Natural killer cell (primary cell): ENCODE measurements at regions not wholly inside any gene's neighbourhood (a gene's known extent, or its start where the extent isn't known, plus 50 kb on each side); places are given as distances from the start of the nearest gene placed in this dataset.
"Not testable (repeated sequence)": the region's sequence is repeated elsewhere in the genome, so short reads cannot be mapped to it uniquely, and the experiment has no call there.

Experiments
- ATAC-seq, 3 donors: fragments of 150-1000 bp in 2 of 3; fragments of 200-7000 bp in 1 of 3; cut with Tn5 transposase; 1 replicate in 1 of 3; 2 replicates in 2 of 3; pipeline ENCODE4 v1.10.0; 2021; ENCODE audit warnings: mild to moderate bottlenecking in 2 of 3, moderate library complexity in 2 of 3
- DNase-seq, 2 donors: peaks; one replicate each; pipeline versions ENCODE4 v3.0.0 to v3.0.0-alpha.2; 2013 to 2021; ENCODE audit warnings: mixed read lengths in 1 of 2
- H3K27ac ChIP-seq: one replicate; pipeline ENCODE4 v1.5.1; 2013; ENCODE audit warnings: mild to moderate bottlenecking, low read length
- H3K27me3 ChIP-seq: one replicate; pipeline ENCODE4 v1.6.1; 2013; ENCODE audit warnings: low read length; ENCODE audit not compliant: control insufficient read depth, insufficient read depth
- H3K36me3 ChIP-seq: one replicate; pipeline ENCODE4 v1.6.1; 2013; ENCODE audit warnings: low read length; ENCODE audit not compliant: control insufficient read depth, insufficient read depth
- H3K4me1 ChIP-seq: one replicate; pipeline ENCODE4 v1.6.1; 2013; ENCODE audit warnings: low read length; ENCODE audit not compliant: control insufficient read depth, insufficient read depth
- H3K4me3 ChIP-seq: one replicate; pipeline ENCODE4 v1.5.1; 2013; ENCODE audit warnings: low read length
- H3K9me3 ChIP-seq: one replicate; pipeline ENCODE4 v1.6.1; 2013; ENCODE audit warnings: low read length; ENCODE audit not compliant: control insufficient read depth, insufficient read depth
- H3K27ac Mint-ChIP-seq, 2 donors: one replicate each; pipeline ENCODE4 v1.8.0; 2022; ENCODE audit warnings: mild to moderate bottlenecking in 2 of 2, mixed read lengths in 2 of 2, moderate library complexity in 1 of 2
- H3K27me3 Mint-ChIP-seq, 2 donors: one replicate each; pipeline ENCODE4 v1.8.0; 2022; ENCODE audit warnings: low read depth in 2 of 2, mixed read lengths in 2 of 2
- H3K36me3 Mint-ChIP-seq: one replicate; pipeline ENCODE4 v1.8.0; 2022; ENCODE audit warnings: mixed read lengths
- H3K4me1 Mint-ChIP-seq, 2 donors: one replicate each; pipeline ENCODE4 v1.8.0; 2022; ENCODE audit warnings: mixed read lengths in 2 of 2
- H3K4me3 Mint-ChIP-seq: one replicate; pipeline ENCODE4 v1.8.0; 2022; ENCODE audit warnings: mild to moderate bottlenecking, moderate library complexity, mixed read lengths
- H3K9me3 Mint-ChIP-seq, 2 donors: one replicate each; pipeline ENCODE4 v1.8.0; 2022; ENCODE audit warnings: mixed read lengths in 2 of 2
- WGBS: methylation state at CpG from one replicate; pipeline ENCODE4 v1.1.7; 2013; ENCODE audit warnings: missing lambda C conversion rate; ENCODE audit not compliant: insufficient coverage; 5-methylcytosine and 5-hydroxymethylcytosine counted together
- intact Hi-C: fragments of 100-400 bp; cut with micrococcal nuclease; formaldehyde crosslinking; loops from one replicate; pipeline ENCODE4 v1.14.2; 2022
- TF ChIP-seq, protein P1 (sequence below): fragments of 200-600 bp; IDR thresholded peaks from one replicate; pipeline ENCODE4 v1.8.0; 2022; ENCODE audit warnings: antibody characterized with exemption

DNA sequence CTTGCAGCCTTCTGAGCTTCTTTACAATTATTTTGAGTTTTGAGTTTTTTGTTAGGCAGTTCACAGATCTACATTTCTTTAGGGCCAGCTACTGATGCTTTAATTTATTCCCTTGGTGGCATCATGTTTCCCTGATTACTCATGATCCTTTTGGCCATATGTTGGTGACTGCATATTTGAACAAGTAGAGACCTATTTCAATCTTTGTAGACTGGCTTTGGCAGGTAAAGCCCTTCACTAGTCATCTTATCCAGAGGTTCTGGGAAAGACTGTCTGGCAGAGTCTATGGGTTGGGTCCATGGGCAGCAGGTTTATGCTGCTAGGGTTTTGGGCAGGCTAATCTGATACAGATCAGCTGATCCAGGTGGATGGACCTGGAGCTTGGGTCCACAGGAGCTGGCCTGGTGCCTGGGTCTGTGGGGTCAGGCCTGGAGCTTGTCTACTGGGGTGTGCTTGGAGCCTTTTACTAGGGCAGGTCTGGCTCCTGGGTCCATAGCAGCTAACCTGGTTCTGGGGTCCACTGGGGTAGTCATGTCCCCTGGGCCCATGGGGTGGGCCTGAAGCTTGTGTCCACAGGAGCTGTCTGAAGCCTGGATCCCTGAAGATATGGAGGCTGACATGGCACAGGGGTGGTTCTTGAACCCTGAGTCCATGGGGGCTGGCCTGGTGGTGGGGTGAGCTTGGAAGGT is 72.7 kb downstream of the GPR85 start:
- H3K4me3 ChIP-seq, result no peak overlapping the region
- H3K9me3 ChIP-seq, result no peaks in the 10 kb centered on the region
- peaks cover 2 to 4% of the 10 kb centered on the region in 2 donors for H3K9me3 Mint-ChIP-seq
- H3K4me1 ChIP-seq, result no peaks in the 10 kb centered on the region
- DNase-seq, result no peak
- H3K4me1 Mint-ChIP-seq, result no peaks in the 10 kb centered on the region
- no peak overlapping the region for H3K4me3 Mint-ChIP-seq
- H3K27me3 Mint-ChIP-seq, result peaks cover 0 to 2% of the 10 kb centered on the region in 2 donors
- intact Hi-C loops, result no loop called here
- no peaks in the 10 kb centered on the region for H3K27me3 ChIP-seq
- no peak overlapping the region for H3K27ac Mint-ChIP-seq
- ATAC-seq, result no peak
- TF ChIP-seq, protein P1, sequence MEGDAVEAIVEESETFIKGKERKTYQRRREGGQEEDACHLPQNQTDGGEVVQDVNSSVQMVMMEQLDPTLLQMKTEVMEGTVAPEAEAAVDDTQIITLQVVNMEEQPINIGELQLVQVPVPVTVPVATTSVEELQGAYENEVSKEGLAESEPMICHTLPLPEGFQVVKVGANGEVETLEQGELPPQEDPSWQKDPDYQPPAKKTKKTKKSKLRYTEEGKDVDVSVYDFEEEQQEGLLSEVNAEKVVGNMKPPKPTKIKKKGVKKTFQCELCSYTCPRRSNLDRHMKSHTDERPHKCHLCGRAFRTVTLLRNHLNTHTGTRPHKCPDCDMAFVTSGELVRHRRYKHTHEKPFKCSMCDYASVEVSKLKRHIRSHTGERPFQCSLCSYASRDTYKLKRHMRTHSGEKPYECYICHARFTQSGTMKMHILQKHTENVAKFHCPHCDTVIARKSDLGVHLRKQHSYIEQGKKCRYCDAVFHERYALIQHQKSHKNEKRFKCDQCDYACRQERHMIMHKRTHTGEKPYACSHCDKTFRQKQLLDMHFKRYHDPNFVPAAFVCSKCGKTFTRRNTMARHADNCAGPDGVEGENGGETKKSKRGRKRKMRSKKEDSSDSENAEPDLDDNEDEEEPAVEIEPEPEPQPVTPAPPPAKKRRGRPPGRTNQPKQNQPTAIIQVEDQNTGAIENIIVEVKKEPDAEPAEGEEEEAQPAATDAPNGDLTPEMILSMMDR, result no peak
- no peaks in the 10 kb centered on the region for H3K36me3 Mint-ChIP-seq
- no peaks in the 10 kb centered on the region for H3K36me3 ChIP-seq
- H3K27ac ChIP-seq, result no peak overlapping the region

DNA sequence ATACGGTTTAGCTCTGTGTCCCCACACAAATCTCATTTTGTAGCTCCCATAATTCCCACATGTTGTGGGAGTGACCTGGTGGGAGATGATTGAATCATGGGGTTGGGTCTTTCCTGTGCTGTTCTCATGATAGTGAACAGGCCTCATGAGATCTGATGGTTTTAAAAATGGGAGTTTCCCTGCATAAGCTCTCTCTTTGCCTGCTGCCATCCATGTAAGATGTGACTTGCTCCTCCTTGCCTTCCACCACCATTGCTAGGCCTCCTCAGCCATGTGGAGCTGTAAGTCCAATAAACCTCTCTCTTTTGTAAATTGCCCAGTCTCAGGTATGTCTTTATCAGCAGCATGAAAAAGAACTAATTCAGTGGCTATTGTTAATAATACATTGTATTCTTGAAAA is 73.8 kb downstream of the GPR85 start:
- H3K27ac ChIP-seq, H3K4me3 ChIP-seq, intact Hi-C loops, DNase-seq, H3K36me3 Mint-ChIP-seq, H3K4me1 ChIP-seq, ATAC-seq, H3K4me1 Mint-ChIP-seq, H3K27me3 ChIP-seq, H3K27me3 Mint-ChIP-seq, H3K36me3 ChIP-seq, H3K4me3 Mint-ChIP-seq, H3K9me3 Mint-ChIP-seq, H3K27ac Mint-ChIP-seq, H3K9me3 ChIP-seq: not testable (repeated sequence)
- WGBS, result no CpG with 5 or more reads among the region's 1 CpG

DNA sequence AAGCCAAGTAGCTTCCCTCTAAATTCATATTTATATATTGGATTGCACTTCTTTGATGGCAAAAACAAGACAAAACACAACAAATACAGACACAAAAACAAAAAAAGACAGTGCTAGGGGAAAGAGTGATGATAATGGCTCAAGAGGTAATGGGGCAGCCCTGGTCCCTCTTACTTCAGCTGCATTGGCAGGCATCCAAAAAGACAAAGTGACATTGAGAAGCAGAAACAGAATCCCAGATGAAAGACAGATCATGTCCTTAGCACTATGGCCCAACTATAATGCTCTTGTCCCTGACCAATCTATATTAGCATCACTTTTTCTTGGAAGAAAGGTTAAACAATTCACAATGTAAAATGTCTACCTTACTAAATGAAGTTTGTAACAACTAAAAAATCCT is 76.2 kb downstream of the GPR85 start:
- DNase-seq, result no peak
- H3K36me3 Mint-ChIP-seq, result no peaks in the 10 kb centered on the region
- Histone ChIP-seq H3K9me3 (no peaks in the 10 kb centered on the region), H3K36me3 (no peaks in the 10 kb centered on the region), H3K4me3 (no peak overlapping the region), H3K27ac (no peak overlapping the region), H3K4me1 (no peaks in the 10 kb centered on the region), H3K27me3 (no peaks in the 10 kb centered on the region)
- H3K4me3 Mint-ChIP-seq, result no peak overlapping the region
- intact Hi-C loops, result no loop called here
- TF ChIP-seq, protein P1, result no peak
- H3K27ac Mint-ChIP-seq, result no peak overlapping the region
- ATAC-seq, result no peak
- H3K4me1 Mint-ChIP-seq, result no peaks in the 10 kb centered on the region
- H3K27me3 Mint-ChIP-seq, result peaks cover 0 to 2% of the 10 kb centered on the region in 2 donors
- peaks cover 4 to 5% of the 10 kb centered on the region in 2 donors for H3K9me3 Mint-ChIP-seq

DNA sequence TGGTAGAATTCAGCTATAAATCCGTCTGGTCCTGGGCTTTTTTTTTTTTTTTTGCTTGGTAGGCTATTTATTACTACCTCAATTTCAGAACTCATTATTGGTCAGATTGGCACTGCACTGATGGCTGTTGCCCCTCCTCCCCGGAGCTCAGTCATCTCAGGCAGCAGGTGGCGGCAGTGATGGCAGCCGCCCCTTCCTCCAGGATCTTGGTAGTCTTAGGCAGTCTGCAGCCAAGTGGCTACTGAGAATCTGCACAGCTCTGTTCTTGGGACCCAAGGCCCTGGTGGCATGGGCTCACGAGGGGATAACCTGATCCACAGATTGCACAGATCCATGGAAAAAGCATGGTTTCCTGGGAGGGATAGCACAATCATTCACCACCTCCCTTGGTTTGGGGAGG is 77.9 kb downstream of the GPR85 start:
- H3K27me3 Mint-ChIP-seq, result peaks cover 0 to 2% of the 10 kb centered on the region in 2 donors
- H3K27ac Mint-ChIP-seq, result no peak overlapping the region
- H3K4me1 ChIP-seq, result no peaks in the 10 kb centered on the region
- 89% methylated on average over 5 of the region's 5 CpGs for WGBS
- no peaks in the 10 kb centered on the region for H3K27me3 ChIP-seq
- ATAC-seq, result no peak
- peaks cover 4 to 5% of the 10 kb centered on the region in 2 donors for H3K9me3 Mint-ChIP-seq
- no peak overlapping the region for H3K27ac ChIP-seq
- intact Hi-C loops, result no loop called here
- H3K4me3 Mint-ChIP-seq, result no peak overlapping the region
- no peaks in the 10 kb centered on the region for H3K9me3 ChIP-seq
- no peaks in the 10 kb centered on the region for H3K36me3 ChIP-seq
- TF ChIP-seq, protein P1, result no peak
- H3K4me1 Mint-ChIP-seq, result no peaks in the 10 kb centered on the region
- no peaks in the 10 kb centered on the region for H3K36me3 Mint-ChIP-seq
- DNase-seq, result no peak
- H3K4me3 ChIP-seq, result no peak overlapping the region
